Stomach (tissue), 8 donors: ENCODE measurements at regions not wholly inside any gene's neighbourhood (a gene's known extent, or its start where the extent isn't known, plus 50 kb on each side); places are given as distances from the start of the nearest gene placed in this dataset.

ENCODE experiments used
- DNase-seq, 2 donors: peaks; one replicate each; pipeline versions ENCODE4 v3.0.0 to v3.0.0-alpha.2; 2013 to 2019
- H3K27ac ChIP-seq, 5 donors: fragments of 200-600 bp in 4 of 5; sonication (generic) in 4 of 5; one replicate each; pipeline ENCODE4 v1.5.1; 2013 to 2019; ENCODE audit warnings: mild to moderate bottlenecking in 1 of 5, moderate library complexity in 1 of 5
- H3K27me3 ChIP-seq, 3 donors: fragments of 200-600 bp; sonication (generic); one replicate each; pipeline ENCODE4 v1.5.1; 2017 to 2019; ENCODE audit warnings: mixed run types in 1 of 3
- H3K36me3 ChIP-seq, 4 donors: fragments of 200-600 bp; sonication (generic); 1 replicate in 3 of 4; 2 replicates in 1 of 4; pipeline ENCODE4 v1.5.1; 2016 to 2019
- H3K4me1 ChIP-seq, 4 donors: fragments of 200-600 bp; sonication (generic); one replicate each; pipeline ENCODE4 v1.5.1; 2016 to 2019
- H3K4me3 ChIP-seq, 4 donors: fragments of 200-600 bp; sonication (generic) in 3 of 4; one replicate each; pipeline ENCODE4 v1.5.1; 2016 to 2019; ENCODE audit warnings: mild to moderate bottlenecking in 1 of 4
- H3K9me3 ChIP-seq, 4 donors: fragments of 200-600 bp; sonication (generic); one replicate each; pipeline ENCODE4 v1.5.1; 2016 to 2019
- CTCF ChIP-seq, 7 experiments: fragments of 450-650 bp in 4 of 7; fragments of 200-600 bp in 3 of 7; sonication (generic) in 3 of 7; IDR thresholded peaks; one replicate each; pipeline ENCODE4 v1.5.1; 2016 to 2019; ENCODE audit warnings: antibody characterized with exemption in 7 of 7, control low read depth in 2 of 7, mild to moderate bottlenecking in 1 of 7
- EP300 ChIP-seq: sonication (generic); formaldehyde crosslinking; IDR thresholded peaks from one replicate; pipeline ENCODE4 v1.6.1; 2017; ENCODE audit warnings: antibody characterized with exemption
- POLR2A ChIP-seq, 4 donors: fragments of 450-650 bp; IDR thresholded peaks; one replicate each; pipeline ENCODE4 v1.6.1; 2016; ENCODE audit warnings: antibody characterized with exemption in 4 of 4, control low read depth in 2 of 4, mild to moderate bottlenecking in 1 of 4, moderate library complexity in 1 of 4
- POLR2AphosphoS5 ChIP-seq, 3 donors: sonication (generic); formaldehyde crosslinking; IDR thresholded peaks; one replicate each; pipeline ENCODE4 v1.6.1; 2016; ENCODE audit warnings: antibody characterized with exemption in 3 of 3
- WGBS, 5 donors: extraction: QIAGEN DNeasy Blood & Tissue Kit in 3 of 5; methylation state at CpG; one replicate each; pipeline versions ENCODE4 v1.1.5 to v1.1.7; 2013 to 2018; 5-methylcytosine and 5-hydroxymethylcytosine counted together
- intact Hi-C: fragments of 100-400 bp; cut with DNase I; formaldehyde crosslinking; loops from one replicate; pipeline ENCODE4 v1.15.1; 2023; ENCODE audit warnings: low total_unique reads
- donor health status: healthy with polysubstance abuse.
- donor health status: Bipolar disorder and iron deficiency.
- donor health status: healthy.

- Histone ChIP-seq H3K27me3 (peaks cover 0 to 16% (median 0%) of the 10 kb centered on the region in 3 donors), H3K27ac (no peak overlapping the region), H3K4me1 (no peaks in the 10 kb centered on the region), H3K9me3 (no peaks in the 10 kb centered on the region), H3K36me3 (no peaks in the 10 kb centered on the region), H3K4me3 (no peak overlapping the region)
- WGBS, 5 donors: 80 to 88% (median 86%) methylated on average over 8 of the region's 8 CpGs
- no peak for TF ChIP-seq CTCF (IDR thresholded peaks at IDR 0.05)
- no peak for TF ChIP-seq POLR2AphosphoS5 (IDR thresholded peaks at IDR 0.05)
- TF ChIP-seq POLR2A (IDR thresholded peaks at IDR 0.05): no peak
- no peak for TF ChIP-seq EP300
- DNase-seq: no peak
- intact Hi-C loops: no loop called here
Observed at GRCh38 chr10:130577039-130577438, 440.8 kb downstream of the GLRX3 start.

- Histone ChIP-seq H3K4me1 (no peaks in the 10 kb centered on the region), H3K9me3 (no peaks in the 10 kb centered on the region), H3K36me3 (no peaks in the 10 kb centered on the region), H3K27ac (no peak overlapping the region), H3K27me3 (peaks cover 0 to 16% (median 0%) of the 10 kb centered on the region in 3 donors), H3K4me3 (no peak overlapping the region)
- no peak for DNase-seq
- 84 to 88% (median 85%) methylated on average over 11 of the region's 11 CpGs for WGBS, 5 donors
- intact Hi-C loops: no loop called here
- TF ChIP-seq POLR2A (IDR thresholded peaks at IDR 0.05) (no peak), EP300 (no peak), POLR2AphosphoS5 (IDR thresholded peaks at IDR 0.05) (no peak), CTCF (IDR thresholded peaks at IDR 0.05) (no peak)
Observed at GRCh38 chr10:130578532-130579289, 442.5 kb downstream of the GLRX3 start.

- H3K27ac ChIP-seq: no peak overlapping the region
- no peak for DNase-seq
- H3K9me3 ChIP-seq: no peaks in the 10 kb centered on the region
- H3K4me3 ChIP-seq: no peak overlapping the region
- H3K4me1 ChIP-seq: no peaks in the 10 kb centered on the region
- intact Hi-C loops: no loop called here
- peaks cover 0 to 16% (median 0%) of the 10 kb centered on the region in 3 donors for H3K27me3 ChIP-seq
- no peaks in the 10 kb centered on the region for H3K36me3 ChIP-seq
- WGBS, 5 donors: 52 to 64% (median 62%) methylated on average over 4 of the region's 4 CpGs
- no peak for TF ChIP-seq POLR2A (IDR thresholded peaks at IDR 0.05)
- TF ChIP-seq EP300: no peak
Observed at GRCh38 chr10:130579913-130580312, 443.7 kb downstream of the GLRX3 start.

GRCh38 chr10:130580975-130581374, 444.8 kb downstream of the GLRX3 start:
- intact Hi-C loops: no loop called here
- Histone ChIP-seq H3K27ac (no peak overlapping the region), H3K4me3 (no peak overlapping the region), H3K4me1 (no peaks in the 10 kb centered on the region), H3K27me3 (peaks cover 0 to 13% (median 0%) of the 10 kb centered on the region in 3 donors), H3K9me3 (no peaks in the 10 kb centered on the region), H3K36me3 (no peaks in the 10 kb centered on the region)
- DNase-seq: no peak
- TF ChIP-seq POLR2AphosphoS5 (IDR thresholded peaks at IDR 0.05) (no peak), EP300 (no peak), POLR2A (IDR thresholded peaks at IDR 0.05) (no peak), CTCF (IDR thresholded peaks at IDR 0.05) (no peak)
- WGBS, 5 donors: 78 to 88% (median 84%) methylated on average over 5 of the region's 5 CpGs

- WGBS, 5 donors: 70 to 78% (median 72%) methylated on average over 4 of the region's 4 CpGs
Observed at GRCh38 chr10:130587718-130588117, 451.5 kb downstream of the GLRX3 start.

More at GRCh38 chr10:130587718-130588117, 451.5 kb downstream of the GLRX3 start:
- TF ChIP-seq EP300 (no peak), CTCF (IDR thresholded peaks at IDR 0.05) (no peak), POLR2A (IDR thresholded peaks at IDR 0.05) (no peak), POLR2AphosphoS5 (IDR thresholded peaks at IDR 0.05) (no peak)
- H3K27ac ChIP-seq: no peak overlapping the region
- H3K4me1 ChIP-seq: no peaks in the 10 kb centered on the region
- DNase-seq: no peak
- H3K27me3 ChIP-seq: no peaks in the 10 kb centered on the region
- H3K9me3 ChIP-seq: no peaks in the 10 kb centered on the region
- H3K36me3 ChIP-seq: no peaks in the 10 kb centered on the region
- no peak overlapping the region for H3K4me3 ChIP-seq
- intact Hi-C loops: no loop called here
